Fibroblast of lung (primary cell): ENCODE measurements at regions not wholly inside any gene's neighbourhood (a gene's known extent, or its start where the extent isn't known, plus 50 kb on each side); places are given as distances from the start of the nearest gene placed in this dataset.

Source experiments
- CTCF ChIP-seq, 2 donors: IDR thresholded peaks in 1 of 2; conservative IDR thresholded peaks in 1 of 2; 1 replicate in 1 of 2; 2 replicates in 1 of 2; pipeline ENCODE4 v1.5.1; 2011 to 2012; ENCODE audit warnings: low read length in 2 of 2, control low read depth in 1 of 2, inconsistent platforms in 1 of 2, low read depth in 1 of 2, mild to moderate bottlenecking in 1 of 2
- EZH2 ChIP-seq: IDR thresholded peaks from 2 replicates; pipeline ENCODE4 v1.5.1; 2012; ENCODE audit warnings: low read length, control low read depth, mild to moderate bottlenecking; ENCODE audit errors: missing control alignments

GRCh38 chr4:20026456-20026855, 225.2 kb upstream of the SLIT2 start:
- no peak for TF ChIP-seq CTCF (conservative IDR thresholded peaks at IDR 0.05 in 1 of 2, IDR thresholded peaks at IDR 0.05 in 1 of 2; ENCODE audit: low read depth in 1 of 2, low read length in 2 of 2)
- no peak for TF ChIP-seq EZH2
